GM23338 (cell line): ENCODE measurements at regions not wholly inside any gene's neighbourhood (a gene's known extent, or its start where the extent isn't known, plus 50 kb on each side); places are given as distances from the start of the nearest gene placed in this dataset.

Experiments
- ATAC-seq: fragments of 200-7000 bp; cut with Tn5 transposase; 3 replicates; pipeline ENCODE4 v1.9.1; 2020
- DNase-seq: peaks from one replicate; pipeline ENCODE4 v3.0.0-alpha.2; 2015; ENCODE audit warnings: low spot score
- H2AFZ ChIP-seq: fragments of 200-600 bp; sonication (generic); 2 replicates; pipeline ENCODE4 v1.8.0; 2016; ENCODE audit warnings: antibody characterized with exemption, mild to moderate bottlenecking, moderate library complexity
- H3F3A ChIP-seq: fragments of 200-600 bp; sonication (generic); replicated peaks from 2 replicates; pipeline ENCODE4 v1.8.0; 2017; ENCODE audit warnings: antibody characterized with exemption, mixed run types, low read depth
- H3K27ac ChIP-seq: fragments of 200-600 bp; sonication (generic); 2 replicates; pipeline ENCODE4 v1.6.1; 2016; ENCODE audit warnings: low read depth
- H3K27me3 ChIP-seq: fragments of 200-600 bp; sonication (generic); 2 replicates; pipeline ENCODE4 v1.8.0; 2016; ENCODE audit warnings: mild to moderate bottlenecking, mixed run types, moderate library complexity; ENCODE audit not compliant: insufficient read depth
- H3K36me3 ChIP-seq: fragments of 200-600 bp; sonication (generic); 2 replicates; pipeline ENCODE4 v1.8.0; 2016; ENCODE audit warnings: mild to moderate bottlenecking; ENCODE audit not compliant: insufficient read depth
- H3K4me1 ChIP-seq: fragments of 200-600 bp; sonication (generic); 2 replicates; pipeline ENCODE4 v1.8.0; 2016; ENCODE audit warnings: mild to moderate bottlenecking, moderate library complexity; ENCODE audit not compliant: insufficient read depth
- H3K4me2 ChIP-seq: fragments of 200-600 bp; sonication (generic); 2 replicates; pipeline ENCODE4 v1.7.1; 2017; ENCODE audit warnings: mixed run types
- H3K4me3 ChIP-seq: fragments of 200-600 bp; sonication (generic); 2 replicates; pipeline ENCODE4 v1.6.1; 2016; ENCODE audit warnings: mixed run types
- H3K79me2 ChIP-seq: fragments of 200-600 bp; sonication (generic); replicated peaks from 2 replicates; pipeline ENCODE4 v1.8.0; 2017; ENCODE audit warnings: mild to moderate bottlenecking; ENCODE audit not compliant: insufficient read depth
- H3K9me2 ChIP-seq: fragments of 200-600 bp; sonication (generic); 2 replicates; pipeline ENCODE4 v1.8.0; 2017; ENCODE audit not compliant: insufficient read depth
- H4K20me1 ChIP-seq: fragments of 200-600 bp; sonication (generic); replicated peaks from 2 replicates; pipeline ENCODE4 v1.8.0; 2017; ENCODE audit warnings: mild to moderate bottlenecking; ENCODE audit not compliant: insufficient read depth
- H3K27ac Mint-ChIP-seq: 2 replicates; pipeline ENCODE4 v1.8.0; 2020; ENCODE audit warnings: inconsistent platforms, mild to moderate bottlenecking, moderate library complexity, mixed read lengths
- H3K27me3 Mint-ChIP-seq: 3 replicates; pipeline ENCODE4 v1.8.0; 2022; ENCODE audit warnings: low read depth, mild to moderate bottlenecking, moderate library complexity, mixed read lengths, inconsistent platforms; ENCODE audit not compliant: insufficient read depth, poor library complexity
- H3K36me3 Mint-ChIP-seq: 3 replicates; pipeline ENCODE4 v1.8.0; 2021; ENCODE audit warnings: low read depth, mild to moderate bottlenecking, inconsistent platforms, moderate library complexity, mixed read lengths
- H3K4me1 Mint-ChIP-seq: 3 replicates; pipeline ENCODE4 v1.8.0; 2020; ENCODE audit warnings: mild to moderate bottlenecking, inconsistent platforms, mixed read lengths
- H3K4me3 Mint-ChIP-seq: 3 replicates; pipeline ENCODE4 v1.8.0; 2021; ENCODE audit warnings: moderate library complexity, mild to moderate bottlenecking, inconsistent platforms, mixed read lengths
- H3K9me3 Mint-ChIP-seq: 3 replicates; pipeline ENCODE4 v1.8.0; 2020; ENCODE audit warnings: moderate library complexity, mild to moderate bottlenecking, inconsistent platforms, mixed read lengths
- CREB1 ChIP-seq: fragments of 250-450 bp; sonication (Bioruptor Pico); IDR thresholded peaks from 2 replicates; pipeline ENCODE4 v1.5.0; 2020; ENCODE audit warnings: low read depth, mild to moderate bottlenecking, moderate library complexity
- EZH2 ChIP-seq: fragments of 200-600 bp; sonication (generic); IDR thresholded peaks from one replicate; pipeline ENCODE4 v1.8.0; 2017; ENCODE audit warnings: antibody characterized with exemption, mild to moderate bottlenecking, low read depth; ENCODE audit not compliant: unreplicated experiment
- JUNB ChIP-seq: IDR thresholded peaks from one replicate; pipeline ENCODE4 v1.6.1; 2016; ENCODE audit warnings: antibody characterized with exemption; ENCODE audit not compliant: unreplicated experiment
- NANOG ChIP-seq: IDR thresholded peaks from 2 replicates; pipeline ENCODE4 v1.6.1; 2016; ENCODE audit warnings: antibody characterized with exemption, borderline replicate concordance
- POLR2AphosphoS5 ChIP-seq: IDR thresholded peaks from 2 replicates; pipeline ENCODE4 v1.6.1; 2016; ENCODE audit warnings: antibody characterized with exemption, low read depth
- REST ChIP-seq: IDR thresholded peaks from one replicate; pipeline ENCODE4 v1.6.1; 2018; ENCODE audit warnings: antibody characterized with exemption; ENCODE audit not compliant: unreplicated experiment
- STAT1 ChIP-seq: IDR thresholded peaks from one replicate; pipeline ENCODE4 v1.6.1; 2016; ENCODE audit warnings: antibody characterized with exemption; ENCODE audit not compliant: unreplicated experiment
- ZNF114 ChIP-seq: fragments of 250-450 bp; sonication (Bioruptor Pico); IDR thresholded peaks from 2 replicates; pipeline ENCODE4 v1.5.0; 2020; ENCODE audit warnings: mild to moderate bottlenecking, moderate library complexity
- ZNF331 ChIP-seq: fragments of 250-450 bp; sonication (Bioruptor Pico); IDR thresholded peaks from 2 replicates; pipeline ENCODE4 v1.5.0; 2020; ENCODE audit warnings: low read depth, mild to moderate bottlenecking, moderate library complexity
- TF ChIP-seq, protein P1 (sequence below): fragments of 250-450 bp; sonication (Bioruptor Pico); IDR thresholded peaks from 2 replicates; pipeline ENCODE4 v1.5.0; 2020; ENCODE audit warnings: mild to moderate bottlenecking, moderate library complexity
- TF ChIP-seq, protein P2 (sequence below), 2 experiments: fragments of 200-600 bp in 1 of 2; sonication (generic) in 1 of 2; conservative IDR thresholded peaks; 2 replicates each; pipeline versions ENCODE4 v1.5.1 to v1.6.1; 2016 to 2017; ENCODE audit warnings: antibody characterized with exemption in 2 of 2, low read depth in 2 of 2, mild to moderate bottlenecking in 2 of 2, moderate library complexity in 1 of 2

- TF ChIP-seq, protein P1, sequence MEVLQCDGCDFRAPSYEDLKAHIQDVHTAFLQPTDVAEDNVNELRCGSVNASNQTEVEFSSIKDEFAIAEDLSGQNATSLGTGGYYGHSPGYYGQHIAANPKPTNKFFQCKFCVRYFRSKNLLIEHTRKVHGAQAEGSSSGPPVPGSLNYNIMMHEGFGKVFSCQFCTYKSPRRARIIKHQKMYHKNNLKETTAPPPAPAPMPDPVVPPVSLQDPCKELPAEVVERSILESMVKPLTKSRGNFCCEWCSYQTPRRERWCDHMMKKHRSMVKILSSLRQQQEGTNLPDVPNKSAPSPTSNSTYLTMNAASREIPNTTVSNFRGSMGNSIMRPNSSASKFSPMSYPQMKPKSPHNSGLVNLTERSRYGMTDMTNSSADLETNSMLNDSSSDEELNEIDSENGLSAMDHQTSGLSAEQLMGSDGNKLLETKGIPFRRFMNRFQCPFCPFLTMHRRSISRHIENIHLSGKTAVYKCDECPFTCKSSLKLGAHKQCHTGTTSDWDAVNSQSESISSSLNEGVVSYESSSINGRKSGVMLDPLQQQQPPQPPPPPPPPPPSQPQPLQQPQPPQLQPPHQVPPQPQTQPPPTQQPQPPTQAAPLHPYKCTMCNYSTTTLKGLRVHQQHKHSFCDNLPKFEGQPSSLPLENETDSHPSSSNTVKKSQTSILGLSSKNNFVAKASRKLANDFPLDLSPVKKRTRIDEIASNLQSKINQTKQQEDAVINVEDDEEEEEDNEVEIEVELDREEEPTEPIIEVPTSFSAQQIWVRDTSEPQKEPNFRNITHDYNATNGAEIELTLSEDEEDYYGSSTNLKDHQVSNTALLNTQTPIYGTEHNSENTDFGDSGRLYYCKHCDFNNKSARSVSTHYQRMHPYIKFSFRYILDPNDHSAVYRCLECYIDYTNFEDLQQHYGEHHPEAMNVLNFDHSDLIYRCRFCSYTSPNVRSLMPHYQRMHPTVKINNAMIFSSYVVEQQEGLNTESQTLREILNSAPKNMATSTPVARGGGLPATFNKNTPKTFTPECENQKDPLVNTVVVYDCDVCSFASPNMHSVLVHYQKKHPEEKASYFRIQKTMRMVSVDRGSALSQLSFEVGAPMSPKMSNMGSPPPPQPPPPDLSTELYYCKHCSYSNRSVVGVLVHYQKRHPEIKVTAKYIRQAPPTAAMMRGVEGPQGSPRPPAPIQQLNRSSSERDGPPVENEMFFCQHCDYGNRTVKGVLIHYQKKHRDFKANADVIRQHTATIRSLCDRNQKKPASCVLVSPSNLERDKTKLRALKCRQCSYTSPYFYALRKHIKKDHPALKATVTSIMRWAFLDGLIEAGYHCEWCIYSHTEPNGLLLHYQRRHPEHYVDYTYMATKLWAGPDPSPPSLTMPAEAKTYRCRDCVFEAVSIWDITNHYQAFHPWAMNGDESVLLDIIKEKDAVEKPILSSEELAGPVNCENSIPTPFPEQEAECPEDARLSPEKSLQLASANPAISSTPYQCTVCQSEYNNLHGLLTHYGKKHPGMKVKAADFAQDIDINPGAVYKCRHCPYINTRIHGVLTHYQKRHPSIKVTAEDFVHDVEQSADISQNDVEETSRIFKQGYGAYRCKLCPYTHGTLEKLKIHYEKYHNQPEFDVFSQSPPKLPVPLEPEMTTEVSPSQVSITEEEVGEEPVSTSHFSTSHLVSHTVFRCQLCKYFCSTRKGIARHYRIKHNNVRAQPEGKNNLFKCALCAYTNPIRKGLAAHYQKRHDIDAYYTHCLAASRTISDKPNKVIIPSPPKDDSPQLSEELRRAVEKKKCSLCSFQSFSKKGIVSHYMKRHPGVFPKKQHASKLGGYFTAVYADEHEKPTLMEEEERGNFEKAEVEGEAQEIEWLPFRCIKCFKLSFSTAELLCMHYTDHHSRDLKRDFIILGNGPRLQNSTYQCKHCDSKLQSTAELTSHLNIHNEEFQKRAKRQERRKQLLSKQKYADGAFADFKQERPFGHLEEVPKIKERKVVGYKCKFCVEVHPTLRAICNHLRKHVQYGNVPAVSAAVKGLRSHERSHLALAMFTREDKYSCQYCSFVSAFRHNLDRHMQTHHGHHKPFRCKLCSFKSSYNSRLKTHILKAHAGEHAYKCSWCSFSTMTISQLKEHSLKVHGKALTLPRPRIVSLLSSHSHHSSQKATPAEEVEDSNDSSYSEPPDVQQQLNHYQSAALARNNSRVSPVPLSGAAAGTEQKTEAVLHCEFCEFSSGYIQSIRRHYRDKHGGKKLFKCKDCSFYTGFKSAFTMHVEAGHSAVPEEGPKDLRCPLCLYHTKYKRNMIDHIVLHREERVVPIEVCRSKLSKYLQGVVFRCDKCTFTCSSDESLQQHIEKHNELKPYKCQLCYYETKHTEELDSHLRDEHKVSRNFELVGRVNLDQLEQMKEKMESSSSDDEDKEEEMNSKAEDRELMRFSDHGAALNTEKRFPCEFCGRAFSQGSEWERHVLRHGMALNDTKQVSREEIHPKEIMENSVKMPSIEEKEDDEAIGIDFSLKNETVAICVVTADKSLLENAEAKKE (CRISPR knock-in tag) = no peak
- TF ChIP-seq NANOG (no peak), ZNF114 (CRISPR knock-in tag) (no peak), CREB1 (CRISPR knock-in tag) (no peak)
Observed at GRCh38 chr9:119556129-119556875, 187.1 kb upstream of the BRINP1 start (continued).

DNA sequence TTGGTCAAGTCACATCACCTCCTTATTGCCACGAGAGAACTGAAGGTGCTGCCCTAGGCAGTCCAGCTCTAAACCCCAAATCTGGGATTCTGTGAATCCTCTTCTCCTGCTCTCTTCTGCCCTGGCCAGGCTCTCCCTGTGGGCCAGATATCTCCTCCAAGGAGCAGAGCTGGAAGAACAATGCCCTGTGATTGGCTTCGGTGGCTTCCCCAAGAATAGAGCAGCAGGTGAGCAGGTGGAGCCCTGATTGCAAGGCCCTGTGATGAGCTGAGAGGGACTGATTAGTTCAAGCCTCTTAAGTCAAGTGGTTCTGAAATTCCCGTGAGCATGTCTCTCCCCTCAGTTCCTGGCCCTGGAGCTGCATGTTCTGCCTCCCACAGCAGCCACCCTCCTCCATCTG is 175.3 kb upstream of the BRINP1 start:
- Histone ChIP-seq H4K20me1 (no peaks in the 10 kb centered on the region), H3K4me3 (no peak overlapping the region), H3K36me3 (no peaks in the 10 kb centered on the region), H3K9me2 (peaks cover 8% of the 10 kb centered on the region; the same call in 1 of the 2 replicates), H3K4me1 (no peaks in the 10 kb centered on the region), H3K27me3 (no peaks in the 10 kb centered on the region), H3K27ac (no peak overlapping the region), H3F3A (no peaks in the 10 kb centered on the region), H3K79me2 (no peaks in the 10 kb centered on the region), H2AFZ (no peak overlapping the region), H3K4me2 (no peak overlapping the region)
- ATAC-seq (no peak), DNase-seq (no peak)
- no peaks in the 10 kb centered on the region for H3K4me1 Mint-ChIP-seq
- no peak overlapping the region for H3K27ac Mint-ChIP-seq
- H3K9me3 Mint-ChIP-seq = peaks cover 2% of the 10 kb centered on the region; the same call in 1 of the 3 replicates
- H3K36me3 Mint-ChIP-seq = no peaks in the 10 kb centered on the region
- no peak overlapping the region for H3K4me3 Mint-ChIP-seq
- no peaks in the 10 kb centered on the region for H3K27me3 Mint-ChIP-seq
- no peak for TF ChIP-seq POLR2AphosphoS5
- TF ChIP-seq JUNB = no peak
- no peak for TF ChIP-seq ZNF331 (CRISPR knock-in tag)
- TF ChIP-seq REST = no peak
- no peak for TF ChIP-seq EZH2
- no peak for TF ChIP-seq STAT1
- no peak for TF ChIP-seq ZNF114 (CRISPR knock-in tag)
- no peak for TF ChIP-seq NANOG
- TF ChIP-seq, protein P2, sequence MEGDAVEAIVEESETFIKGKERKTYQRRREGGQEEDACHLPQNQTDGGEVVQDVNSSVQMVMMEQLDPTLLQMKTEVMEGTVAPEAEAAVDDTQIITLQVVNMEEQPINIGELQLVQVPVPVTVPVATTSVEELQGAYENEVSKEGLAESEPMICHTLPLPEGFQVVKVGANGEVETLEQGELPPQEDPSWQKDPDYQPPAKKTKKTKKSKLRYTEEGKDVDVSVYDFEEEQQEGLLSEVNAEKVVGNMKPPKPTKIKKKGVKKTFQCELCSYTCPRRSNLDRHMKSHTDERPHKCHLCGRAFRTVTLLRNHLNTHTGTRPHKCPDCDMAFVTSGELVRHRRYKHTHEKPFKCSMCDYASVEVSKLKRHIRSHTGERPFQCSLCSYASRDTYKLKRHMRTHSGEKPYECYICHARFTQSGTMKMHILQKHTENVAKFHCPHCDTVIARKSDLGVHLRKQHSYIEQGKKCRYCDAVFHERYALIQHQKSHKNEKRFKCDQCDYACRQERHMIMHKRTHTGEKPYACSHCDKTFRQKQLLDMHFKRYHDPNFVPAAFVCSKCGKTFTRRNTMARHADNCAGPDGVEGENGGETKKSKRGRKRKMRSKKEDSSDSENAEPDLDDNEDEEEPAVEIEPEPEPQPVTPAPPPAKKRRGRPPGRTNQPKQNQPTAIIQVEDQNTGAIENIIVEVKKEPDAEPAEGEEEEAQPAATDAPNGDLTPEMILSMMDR (conservative IDR thresholded peaks at IDR 0.05; ENCODE audit: low read depth in 2 of 2) = no peak
